MM.1S (cell line): ENCODE measurements at regions not wholly inside any gene's neighbourhood (a gene's known extent, or its start where the extent isn't known, plus 50 kb on each side); places are given as distances from the start of the nearest gene placed in this dataset.

Source experiments
- CTCF ChIP-seq: fragments of 300-600 bp; sonication (generic); IDR thresholded peaks from 2 replicates; pipeline ENCODE4 v1.5.1; 2016; ENCODE audit warnings: antibody characterized with exemption, low read length, mixed read lengths
- EZH2 ChIP-seq: fragments of 300-600 bp; sonication (generic); optimal IDR thresholded peaks from 2 replicates; pipeline ENCODE3; 2017; ENCODE audit warnings: low read depth, mild to moderate bottlenecking, antibody characterized with exemption, low read length, mixed read lengths

DNA sequence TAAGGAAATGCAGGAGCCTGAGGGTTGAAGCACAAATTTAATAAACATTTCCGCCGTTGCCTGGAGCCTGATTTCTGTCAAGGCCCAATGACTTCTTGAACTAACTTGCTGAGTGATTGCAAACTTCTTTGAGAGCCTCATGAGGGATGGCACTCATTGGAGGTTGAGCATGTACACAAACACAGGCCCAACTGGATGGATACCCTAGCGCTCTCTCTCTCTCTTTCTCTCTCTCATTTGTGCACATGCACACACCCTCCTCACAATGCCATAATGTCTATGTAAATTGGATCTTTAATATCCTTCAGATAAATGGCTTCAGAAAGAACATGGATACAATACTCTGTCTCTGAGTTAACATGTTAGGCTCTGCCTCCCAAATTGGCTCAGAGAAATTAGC lies 597.7 kb upstream of the CADM1 start:
- TF ChIP-seq CTCF, result no peak
- no peak for TF ChIP-seq EZH2
